Endodermal cell (in vitro differentiated cells): ENCODE measurements at regions not wholly inside any gene's neighbourhood (a gene's known extent, or its start where the extent isn't known, plus 50 kb on each side); places are given as distances from the start of the nearest gene placed in this dataset.

Experiments used
- DNase-seq: peaks from one replicate; pipeline ENCODE4 v3.0.0-alpha.2; 2017
- H3K27ac ChIP-seq: 2 replicates; pipeline ENCODE4 v1.5.1; 2013; ENCODE audit warnings: mild to moderate bottlenecking, low read depth, low read length, moderate library complexity
- H3K27me3 ChIP-seq: 2 replicates; pipeline ENCODE4 v1.6.1; 2013; ENCODE audit warnings: mild to moderate bottlenecking, low read length, moderate library complexity; ENCODE audit not compliant: insufficient read depth, control insufficient read depth, poor library complexity, severe bottlenecking
- H3K36me3 ChIP-seq: 2 replicates; pipeline ENCODE4 v1.7.0; 2013; ENCODE audit warnings: mild to moderate bottlenecking, low read length, moderate library complexity; ENCODE audit not compliant: control insufficient read depth, insufficient read depth
- H3K4me1 ChIP-seq: one replicate; pipeline ENCODE4 v1.7.0; 2013; ENCODE audit warnings: low read length; ENCODE audit not compliant: control insufficient read depth, insufficient read depth
- H3K4me3 ChIP-seq: 2 replicates; pipeline ENCODE4 v1.5.1; 2013; ENCODE audit warnings: mild to moderate bottlenecking, low read length, moderate library complexity
- H3K9ac ChIP-seq: 2 replicates; pipeline ENCODE4 v1.6.1; 2013; ENCODE audit warnings: mild to moderate bottlenecking, low read length, moderate library complexity; ENCODE audit not compliant: poor library complexity, severe bottlenecking; ENCODE audit errors: extremely low read depth
- H3K9me3 ChIP-seq: 2 replicates; pipeline ENCODE4 v1.6.1; 2013; ENCODE audit warnings: mild to moderate bottlenecking, low read length, moderate library complexity; ENCODE audit not compliant: control insufficient read depth
- H3K27ac Mint-ChIP-seq: 2 replicates; pipeline ENCODE4 v1.8.0; 2020; ENCODE audit warnings: mixed read lengths
- H3K27me3 Mint-ChIP-seq: 2 replicates; pipeline ENCODE4 v1.8.0; 2021; ENCODE audit warnings: mild to moderate bottlenecking, mixed read lengths; ENCODE audit not compliant: insufficient read depth
- H3K36me3 Mint-ChIP-seq: 2 replicates; pipeline ENCODE4 v1.8.0; 2020; ENCODE audit warnings: low read depth, mixed read lengths
- H3K4me1 Mint-ChIP-seq: 2 replicates; pipeline ENCODE4 v1.8.0; 2020; ENCODE audit warnings: mixed read lengths
- H3K4me3 Mint-ChIP-seq: 2 replicates; pipeline ENCODE4 v1.8.0; 2020; ENCODE audit warnings: mild to moderate bottlenecking, moderate library complexity, mixed read lengths
- H3K9me3 Mint-ChIP-seq: 2 replicates; pipeline ENCODE4 v1.8.0; 2020; ENCODE audit warnings: mild to moderate bottlenecking, mixed read lengths
- CTCF ChIP-seq: fragments of 200-600 bp; sonication (generic); conservative IDR thresholded peaks from 2 replicates; pipeline ENCODE4 v1.5.0; 2021; ENCODE audit warnings: antibody characterized with exemption, mild to moderate bottlenecking
- WGBS, 2 experiments: methylation state at CpG; one replicate each; pipeline versions ENCODE4 v1.1.5 to v1.1.7; 2013; ENCODE audit warnings: missing lambda C conversion rate in 2 of 2, mixed read lengths in 1 of 2; ENCODE audit not compliant: insufficient coverage in 1 of 2, insufficient read length in 1 of 2; 5-methylcytosine and 5-hydroxymethylcytosine counted together

DNA sequence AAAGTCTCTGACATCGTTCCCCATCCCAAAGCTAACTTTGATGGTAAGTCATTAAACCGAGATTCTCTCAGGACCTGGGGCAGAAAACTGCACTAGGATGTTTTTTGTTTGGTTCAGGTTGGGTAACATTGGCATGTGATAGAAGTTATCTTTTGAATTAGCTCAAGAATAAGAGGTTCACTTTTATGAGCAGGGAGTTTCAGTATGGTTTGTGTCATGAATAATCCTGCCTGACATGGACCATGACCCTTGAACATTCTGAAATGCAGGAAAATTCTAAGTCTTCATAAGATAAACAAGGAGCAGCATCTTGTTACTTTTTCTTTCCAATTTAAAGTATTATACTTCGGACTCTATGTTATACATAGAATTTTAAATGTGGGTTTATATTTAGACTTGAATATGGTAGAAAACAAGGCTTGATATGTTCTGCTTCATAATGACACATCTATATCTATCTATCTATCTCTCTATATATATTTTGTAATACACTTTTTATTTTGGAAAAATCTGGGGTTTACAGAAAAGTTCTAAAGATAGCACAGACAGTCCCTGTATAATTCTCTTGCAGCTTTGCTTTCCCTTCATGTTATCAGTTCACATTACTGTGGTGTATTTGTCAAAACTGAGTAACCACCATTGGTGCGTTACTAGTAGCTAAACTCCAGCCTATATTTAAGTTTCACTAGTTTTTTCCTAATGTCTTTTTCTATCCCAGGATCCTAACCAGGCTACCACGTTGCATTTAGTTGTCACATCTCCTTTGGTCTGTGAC lies 102.7 kb upstream of the TAF11L2 start:
- Histone ChIP-seq H3K27ac (no peak overlapping the region), H3K4me3 (no peak overlapping the region), H3K9ac (no peak overlapping the region), H3K9me3 (peaks cover 9% of the 10 kb centered on the region), H3K4me1 (no peaks in the 10 kb centered on the region), H3K36me3 (no peaks in the 10 kb centered on the region), H3K27me3 (peaks cover 4% of the 10 kb centered on the region)
- no peak overlapping the region for H3K27ac Mint-ChIP-seq
- H3K27me3 Mint-ChIP-seq, result peaks cover 49% of the 10 kb centered on the region
- no peak for TF ChIP-seq CTCF
- 91 to 100% methylated on average over 3 to 4 of the region's 5 CpGs for WGBS, 2 experiments
- no peaks in the 10 kb centered on the region for H3K36me3 Mint-ChIP-seq
- H3K4me3 Mint-ChIP-seq, result no peak overlapping the region
- peaks cover 10% of the 10 kb centered on the region for H3K4me1 Mint-ChIP-seq
- no peak for DNase-seq
- peaks cover 14% of the 10 kb centered on the region for H3K9me3 Mint-ChIP-seq

DNA sequence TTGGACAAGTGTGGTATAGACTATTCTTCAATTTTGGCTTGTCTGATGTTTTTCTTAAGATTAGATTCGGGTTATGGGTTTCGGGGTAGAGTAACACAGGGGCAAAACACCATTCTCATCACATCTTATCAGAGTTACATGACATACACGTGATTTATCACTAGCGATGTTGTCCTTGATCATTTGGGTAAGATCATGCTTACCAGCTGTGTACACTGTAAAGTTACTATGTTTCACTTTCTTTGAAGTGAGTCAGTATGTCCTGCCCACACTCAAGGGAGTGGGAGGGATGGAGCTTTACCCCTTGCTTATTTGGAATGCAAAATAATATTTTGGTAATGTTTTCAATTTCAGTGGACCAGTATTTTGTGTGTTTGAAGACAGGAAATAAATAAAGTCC lies 101.8 kb upstream of the TAF11L2 start:
- H3K27ac ChIP-seq, result no peak overlapping the region
- H3K9me3 ChIP-seq, result peaks cover 9% of the 10 kb centered on the region
- Mint-ChIP-seq H3K27me3 (peaks cover 52% of the 10 kb centered on the region), H3K27ac (no peak overlapping the region), H3K36me3 (no peaks in the 10 kb centered on the region), H3K4me1 (peaks cover 20% of the 10 kb centered on the region), H3K9me3 (peaks cover 12% of the 10 kb centered on the region), H3K4me3 (no peak overlapping the region)
- 80 to 95% methylated on average over 2 to 4 of the region's 4 CpGs for WGBS, 2 experiments
- H3K36me3 ChIP-seq, result no peaks in the 10 kb centered on the region
- no peak for DNase-seq
- H3K4me1 ChIP-seq, result peaks cover 5% of the 10 kb centered on the region
- no peak for TF ChIP-seq CTCF
- H3K9ac ChIP-seq, result no peak overlapping the region
- H3K27me3 ChIP-seq, result peaks cover 4% of the 10 kb centered on the region
- no peak overlapping the region for H3K4me3 ChIP-seq

DNA sequence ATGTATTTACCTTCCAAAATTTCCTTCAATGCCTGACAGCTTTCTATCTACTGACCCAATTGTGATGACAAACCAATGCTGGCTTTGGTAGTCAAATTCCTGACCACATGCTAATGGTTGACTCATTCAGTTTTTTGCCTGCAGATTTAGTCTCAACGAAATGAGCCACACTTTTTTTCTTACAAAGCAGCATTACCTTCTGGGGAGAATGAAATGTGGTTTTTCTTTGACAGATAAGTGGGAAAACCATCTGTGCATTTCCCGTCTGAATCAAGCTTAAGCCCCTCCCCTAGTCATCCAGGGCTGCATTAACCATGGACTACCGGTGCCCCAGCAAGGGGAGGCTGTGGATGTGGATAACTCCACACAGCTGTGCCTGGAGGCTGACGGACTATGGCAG lies 99.6 kb upstream of the TAF11L2 start:
- TF ChIP-seq CTCF, result no peak
- H3K4me3 ChIP-seq, result no peak overlapping the region
- Mint-ChIP-seq H3K27ac (no peak overlapping the region), H3K9me3 (peaks cover 12% of the 10 kb centered on the region), H3K4me3 (no peak overlapping the region), H3K27me3 (peaks cover 53% of the 10 kb centered on the region), H3K4me1 (peaks cover 35% of the 10 kb centered on the region), H3K36me3 (no peaks in the 10 kb centered on the region)
- H3K4me1 ChIP-seq, result peaks cover 16% of the 10 kb centered on the region
- DNase-seq, result no peak
- 57 to 69% methylated on average over 1 to 4 of the region's 4 CpGs for WGBS, 2 experiments
- peaks cover 9% of the 10 kb centered on the region for H3K9me3 ChIP-seq
- peaks cover 4% of the 10 kb centered on the region for H3K27me3 ChIP-seq
- H3K27ac ChIP-seq, result no peak overlapping the region
- no peak overlapping the region for H3K9ac ChIP-seq
- no peaks in the 10 kb centered on the region for H3K36me3 ChIP-seq
